GM23338 (cell line): ENCODE measurements at regions not wholly inside any gene's neighbourhood (a gene's known extent, or its start where the extent isn't known, plus 50 kb on each side); places are given as distances from the start of the nearest gene placed in this dataset.

ENCODE experiments used
- ATAC-seq: fragments of 200-7000 bp; cut with Tn5 transposase; 3 replicates; pipeline ENCODE4 v1.9.1; 2020
- DNase-seq: peaks from one replicate; pipeline ENCODE4 v3.0.0-alpha.2; 2015; ENCODE audit warnings: low spot score
- H2AFZ ChIP-seq: fragments of 200-600 bp; sonication (generic); 2 replicates; pipeline ENCODE4 v1.8.0; 2016; ENCODE audit warnings: antibody characterized with exemption, mild to moderate bottlenecking, moderate library complexity
- H3F3A ChIP-seq: fragments of 200-600 bp; sonication (generic); replicated peaks from 2 replicates; pipeline ENCODE4 v1.8.0; 2017; ENCODE audit warnings: antibody characterized with exemption, mixed run types, low read depth
- H3K27ac ChIP-seq: fragments of 200-600 bp; sonication (generic); 2 replicates; pipeline ENCODE4 v1.6.1; 2016; ENCODE audit warnings: low read depth
- H3K27me3 ChIP-seq: fragments of 200-600 bp; sonication (generic); 2 replicates; pipeline ENCODE4 v1.8.0; 2016; ENCODE audit warnings: mild to moderate bottlenecking, mixed run types, moderate library complexity; ENCODE audit not compliant: insufficient read depth
- H3K36me3 ChIP-seq: fragments of 200-600 bp; sonication (generic); 2 replicates; pipeline ENCODE4 v1.8.0; 2016; ENCODE audit warnings: mild to moderate bottlenecking; ENCODE audit not compliant: insufficient read depth
- H3K4me1 ChIP-seq: fragments of 200-600 bp; sonication (generic); 2 replicates; pipeline ENCODE4 v1.8.0; 2016; ENCODE audit warnings: mild to moderate bottlenecking, moderate library complexity; ENCODE audit not compliant: insufficient read depth
- H3K4me2 ChIP-seq: fragments of 200-600 bp; sonication (generic); 2 replicates; pipeline ENCODE4 v1.7.1; 2017; ENCODE audit warnings: mixed run types
- H3K4me3 ChIP-seq: fragments of 200-600 bp; sonication (generic); 2 replicates; pipeline ENCODE4 v1.6.1; 2016; ENCODE audit warnings: mixed run types
- H3K79me2 ChIP-seq: fragments of 200-600 bp; sonication (generic); replicated peaks from 2 replicates; pipeline ENCODE4 v1.8.0; 2017; ENCODE audit warnings: mild to moderate bottlenecking; ENCODE audit not compliant: insufficient read depth
- H3K9me2 ChIP-seq: fragments of 200-600 bp; sonication (generic); 2 replicates; pipeline ENCODE4 v1.8.0; 2017; ENCODE audit not compliant: insufficient read depth
- H4K20me1 ChIP-seq: fragments of 200-600 bp; sonication (generic); replicated peaks from 2 replicates; pipeline ENCODE4 v1.8.0; 2017; ENCODE audit warnings: mild to moderate bottlenecking; ENCODE audit not compliant: insufficient read depth
- H3K27ac Mint-ChIP-seq: 2 replicates; pipeline ENCODE4 v1.8.0; 2020; ENCODE audit warnings: inconsistent platforms, mild to moderate bottlenecking, moderate library complexity, mixed read lengths
- H3K27me3 Mint-ChIP-seq: 3 replicates; pipeline ENCODE4 v1.8.0; 2022; ENCODE audit warnings: low read depth, mild to moderate bottlenecking, moderate library complexity, mixed read lengths, inconsistent platforms; ENCODE audit not compliant: insufficient read depth, poor library complexity
- H3K36me3 Mint-ChIP-seq: 3 replicates; pipeline ENCODE4 v1.8.0; 2021; ENCODE audit warnings: low read depth, mild to moderate bottlenecking, inconsistent platforms, moderate library complexity, mixed read lengths
- H3K4me1 Mint-ChIP-seq: 3 replicates; pipeline ENCODE4 v1.8.0; 2020; ENCODE audit warnings: mild to moderate bottlenecking, inconsistent platforms, mixed read lengths
- H3K4me3 Mint-ChIP-seq: 3 replicates; pipeline ENCODE4 v1.8.0; 2021; ENCODE audit warnings: moderate library complexity, mild to moderate bottlenecking, inconsistent platforms, mixed read lengths
- H3K9me3 Mint-ChIP-seq: 3 replicates; pipeline ENCODE4 v1.8.0; 2020; ENCODE audit warnings: moderate library complexity, mild to moderate bottlenecking, inconsistent platforms, mixed read lengths
- CREB1 ChIP-seq: fragments of 250-450 bp; sonication (Bioruptor Pico); IDR thresholded peaks from 2 replicates; pipeline ENCODE4 v1.5.0; 2020; ENCODE audit warnings: low read depth, mild to moderate bottlenecking, moderate library complexity
- EZH2 ChIP-seq: fragments of 200-600 bp; sonication (generic); IDR thresholded peaks from one replicate; pipeline ENCODE4 v1.8.0; 2017; ENCODE audit warnings: antibody characterized with exemption, mild to moderate bottlenecking, low read depth; ENCODE audit not compliant: unreplicated experiment
- EZH2phosphoT487 ChIP-seq: fragments of 200-600 bp; sonication (generic); IDR thresholded peaks from one replicate; pipeline ENCODE4 v1.8.1; 2018; ENCODE audit warnings: antibody characterized with exemption; ENCODE audit not compliant: unreplicated experiment
- JUNB ChIP-seq: IDR thresholded peaks from one replicate; pipeline ENCODE4 v1.6.1; 2016; ENCODE audit warnings: antibody characterized with exemption; ENCODE audit not compliant: unreplicated experiment
- NANOG ChIP-seq: IDR thresholded peaks from 2 replicates; pipeline ENCODE4 v1.6.1; 2016; ENCODE audit warnings: antibody characterized with exemption, borderline replicate concordance
- POLR2AphosphoS5 ChIP-seq: IDR thresholded peaks from 2 replicates; pipeline ENCODE4 v1.6.1; 2016; ENCODE audit warnings: antibody characterized with exemption, low read depth
- STAT1 ChIP-seq: IDR thresholded peaks from one replicate; pipeline ENCODE4 v1.6.1; 2016; ENCODE audit warnings: antibody characterized with exemption; ENCODE audit not compliant: unreplicated experiment
- ZNF114 ChIP-seq: fragments of 250-450 bp; sonication (Bioruptor Pico); IDR thresholded peaks from 2 replicates; pipeline ENCODE4 v1.5.0; 2020; ENCODE audit warnings: mild to moderate bottlenecking, moderate library complexity
- ZNF331 ChIP-seq: fragments of 250-450 bp; sonication (Bioruptor Pico); IDR thresholded peaks from 2 replicates; pipeline ENCODE4 v1.5.0; 2020; ENCODE audit warnings: low read depth, mild to moderate bottlenecking, moderate library complexity
- TF ChIP-seq, protein P1 (sequence below), 2 experiments: fragments of 200-600 bp in 1 of 2; sonication (generic) in 1 of 2; conservative IDR thresholded peaks; 2 replicates each; pipeline versions ENCODE4 v1.5.1 to v1.6.1; 2016 to 2017; ENCODE audit warnings: antibody characterized with exemption in 2 of 2, low read depth in 2 of 2, mild to moderate bottlenecking in 2 of 2, moderate library complexity in 1 of 2
- TF ChIP-seq, protein P2 (sequence below): fragments of 250-450 bp; sonication (Bioruptor Pico); IDR thresholded peaks from 2 replicates; pipeline ENCODE4 v1.5.0; 2020; ENCODE audit warnings: mild to moderate bottlenecking, moderate library complexity
- TF ChIP-seq, protein P3 (sequence below): IDR thresholded peaks from 2 replicates; pipeline ENCODE4 v1.6.1; 2016; ENCODE audit warnings: antibody characterized with exemption
- TF ChIP-seq, protein P4 (sequence below): IDR thresholded peaks from one replicate; pipeline ENCODE4 v1.6.1; 2018; ENCODE audit warnings: antibody characterized with exemption; ENCODE audit not compliant: unreplicated experiment

DNA sequence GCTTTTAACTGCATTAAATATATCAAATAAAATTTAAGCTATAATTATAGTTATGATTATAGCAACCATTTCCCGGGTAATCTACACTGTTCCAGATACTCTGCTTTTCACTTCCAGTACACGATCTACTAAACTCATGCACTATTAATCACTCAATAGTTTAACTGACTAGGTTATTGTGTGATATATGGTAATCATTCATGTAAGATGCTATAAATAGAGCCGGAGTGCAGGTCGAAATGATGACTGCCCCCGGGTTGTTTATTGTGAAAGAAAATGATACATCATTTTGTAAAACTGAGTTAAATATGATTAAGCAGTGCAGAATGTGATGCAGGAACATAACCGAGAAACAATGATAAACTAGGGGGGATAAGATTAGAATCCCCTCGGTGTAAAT lies 434.6 kb upstream of the DSEL start:
- Histone ChIP-seq H3F3A (no peaks in the 10 kb centered on the region), H3K4me2 (no peak overlapping the region), H3K27ac (no peak overlapping the region), H3K4me1 (peaks cover 23% of the 10 kb centered on the region), H3K4me3 (no peak overlapping the region), H3K79me2 (no peaks in the 10 kb centered on the region), H4K20me1 (no peaks in the 10 kb centered on the region), H2AFZ (no peak overlapping the region), H3K36me3 (no peaks in the 10 kb centered on the region), H3K27me3 (no peaks in the 10 kb centered on the region), H3K9me2 (no peaks in the 10 kb centered on the region)
- Mint-ChIP-seq H3K4me3 (no peak overlapping the region), H3K36me3 (no peaks in the 10 kb centered on the region), H3K9me3 (no peaks in the 10 kb centered on the region; the same call in 2 of the 3 replicates), H3K27ac (no peak overlapping the region), H3K27me3 (peaks cover 2% of the 10 kb centered on the region), H3K4me1 (peaks cover 20% of the 10 kb centered on the region)
- no peak for ATAC-seq
- TF ChIP-seq EZH2 (no peak), ZNF331 (CRISPR knock-in tag) (no peak), JUNB (no peak), ZNF114 (CRISPR knock-in tag) (no peak), NANOG (no peak), POLR2AphosphoS5 (no peak), STAT1 (no peak), EZH2phosphoT487 (no peak), CREB1 (CRISPR knock-in tag) (no peak)
- TF ChIP-seq, protein P1, sequence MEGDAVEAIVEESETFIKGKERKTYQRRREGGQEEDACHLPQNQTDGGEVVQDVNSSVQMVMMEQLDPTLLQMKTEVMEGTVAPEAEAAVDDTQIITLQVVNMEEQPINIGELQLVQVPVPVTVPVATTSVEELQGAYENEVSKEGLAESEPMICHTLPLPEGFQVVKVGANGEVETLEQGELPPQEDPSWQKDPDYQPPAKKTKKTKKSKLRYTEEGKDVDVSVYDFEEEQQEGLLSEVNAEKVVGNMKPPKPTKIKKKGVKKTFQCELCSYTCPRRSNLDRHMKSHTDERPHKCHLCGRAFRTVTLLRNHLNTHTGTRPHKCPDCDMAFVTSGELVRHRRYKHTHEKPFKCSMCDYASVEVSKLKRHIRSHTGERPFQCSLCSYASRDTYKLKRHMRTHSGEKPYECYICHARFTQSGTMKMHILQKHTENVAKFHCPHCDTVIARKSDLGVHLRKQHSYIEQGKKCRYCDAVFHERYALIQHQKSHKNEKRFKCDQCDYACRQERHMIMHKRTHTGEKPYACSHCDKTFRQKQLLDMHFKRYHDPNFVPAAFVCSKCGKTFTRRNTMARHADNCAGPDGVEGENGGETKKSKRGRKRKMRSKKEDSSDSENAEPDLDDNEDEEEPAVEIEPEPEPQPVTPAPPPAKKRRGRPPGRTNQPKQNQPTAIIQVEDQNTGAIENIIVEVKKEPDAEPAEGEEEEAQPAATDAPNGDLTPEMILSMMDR (conservative IDR thresholded peaks at IDR 0.05; ENCODE audit: low read depth in 2 of 2), result no peak
- TF ChIP-seq, protein P2, sequence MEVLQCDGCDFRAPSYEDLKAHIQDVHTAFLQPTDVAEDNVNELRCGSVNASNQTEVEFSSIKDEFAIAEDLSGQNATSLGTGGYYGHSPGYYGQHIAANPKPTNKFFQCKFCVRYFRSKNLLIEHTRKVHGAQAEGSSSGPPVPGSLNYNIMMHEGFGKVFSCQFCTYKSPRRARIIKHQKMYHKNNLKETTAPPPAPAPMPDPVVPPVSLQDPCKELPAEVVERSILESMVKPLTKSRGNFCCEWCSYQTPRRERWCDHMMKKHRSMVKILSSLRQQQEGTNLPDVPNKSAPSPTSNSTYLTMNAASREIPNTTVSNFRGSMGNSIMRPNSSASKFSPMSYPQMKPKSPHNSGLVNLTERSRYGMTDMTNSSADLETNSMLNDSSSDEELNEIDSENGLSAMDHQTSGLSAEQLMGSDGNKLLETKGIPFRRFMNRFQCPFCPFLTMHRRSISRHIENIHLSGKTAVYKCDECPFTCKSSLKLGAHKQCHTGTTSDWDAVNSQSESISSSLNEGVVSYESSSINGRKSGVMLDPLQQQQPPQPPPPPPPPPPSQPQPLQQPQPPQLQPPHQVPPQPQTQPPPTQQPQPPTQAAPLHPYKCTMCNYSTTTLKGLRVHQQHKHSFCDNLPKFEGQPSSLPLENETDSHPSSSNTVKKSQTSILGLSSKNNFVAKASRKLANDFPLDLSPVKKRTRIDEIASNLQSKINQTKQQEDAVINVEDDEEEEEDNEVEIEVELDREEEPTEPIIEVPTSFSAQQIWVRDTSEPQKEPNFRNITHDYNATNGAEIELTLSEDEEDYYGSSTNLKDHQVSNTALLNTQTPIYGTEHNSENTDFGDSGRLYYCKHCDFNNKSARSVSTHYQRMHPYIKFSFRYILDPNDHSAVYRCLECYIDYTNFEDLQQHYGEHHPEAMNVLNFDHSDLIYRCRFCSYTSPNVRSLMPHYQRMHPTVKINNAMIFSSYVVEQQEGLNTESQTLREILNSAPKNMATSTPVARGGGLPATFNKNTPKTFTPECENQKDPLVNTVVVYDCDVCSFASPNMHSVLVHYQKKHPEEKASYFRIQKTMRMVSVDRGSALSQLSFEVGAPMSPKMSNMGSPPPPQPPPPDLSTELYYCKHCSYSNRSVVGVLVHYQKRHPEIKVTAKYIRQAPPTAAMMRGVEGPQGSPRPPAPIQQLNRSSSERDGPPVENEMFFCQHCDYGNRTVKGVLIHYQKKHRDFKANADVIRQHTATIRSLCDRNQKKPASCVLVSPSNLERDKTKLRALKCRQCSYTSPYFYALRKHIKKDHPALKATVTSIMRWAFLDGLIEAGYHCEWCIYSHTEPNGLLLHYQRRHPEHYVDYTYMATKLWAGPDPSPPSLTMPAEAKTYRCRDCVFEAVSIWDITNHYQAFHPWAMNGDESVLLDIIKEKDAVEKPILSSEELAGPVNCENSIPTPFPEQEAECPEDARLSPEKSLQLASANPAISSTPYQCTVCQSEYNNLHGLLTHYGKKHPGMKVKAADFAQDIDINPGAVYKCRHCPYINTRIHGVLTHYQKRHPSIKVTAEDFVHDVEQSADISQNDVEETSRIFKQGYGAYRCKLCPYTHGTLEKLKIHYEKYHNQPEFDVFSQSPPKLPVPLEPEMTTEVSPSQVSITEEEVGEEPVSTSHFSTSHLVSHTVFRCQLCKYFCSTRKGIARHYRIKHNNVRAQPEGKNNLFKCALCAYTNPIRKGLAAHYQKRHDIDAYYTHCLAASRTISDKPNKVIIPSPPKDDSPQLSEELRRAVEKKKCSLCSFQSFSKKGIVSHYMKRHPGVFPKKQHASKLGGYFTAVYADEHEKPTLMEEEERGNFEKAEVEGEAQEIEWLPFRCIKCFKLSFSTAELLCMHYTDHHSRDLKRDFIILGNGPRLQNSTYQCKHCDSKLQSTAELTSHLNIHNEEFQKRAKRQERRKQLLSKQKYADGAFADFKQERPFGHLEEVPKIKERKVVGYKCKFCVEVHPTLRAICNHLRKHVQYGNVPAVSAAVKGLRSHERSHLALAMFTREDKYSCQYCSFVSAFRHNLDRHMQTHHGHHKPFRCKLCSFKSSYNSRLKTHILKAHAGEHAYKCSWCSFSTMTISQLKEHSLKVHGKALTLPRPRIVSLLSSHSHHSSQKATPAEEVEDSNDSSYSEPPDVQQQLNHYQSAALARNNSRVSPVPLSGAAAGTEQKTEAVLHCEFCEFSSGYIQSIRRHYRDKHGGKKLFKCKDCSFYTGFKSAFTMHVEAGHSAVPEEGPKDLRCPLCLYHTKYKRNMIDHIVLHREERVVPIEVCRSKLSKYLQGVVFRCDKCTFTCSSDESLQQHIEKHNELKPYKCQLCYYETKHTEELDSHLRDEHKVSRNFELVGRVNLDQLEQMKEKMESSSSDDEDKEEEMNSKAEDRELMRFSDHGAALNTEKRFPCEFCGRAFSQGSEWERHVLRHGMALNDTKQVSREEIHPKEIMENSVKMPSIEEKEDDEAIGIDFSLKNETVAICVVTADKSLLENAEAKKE (CRISPR knock-in tag), result no peak
- TF ChIP-seq, protein P3, sequence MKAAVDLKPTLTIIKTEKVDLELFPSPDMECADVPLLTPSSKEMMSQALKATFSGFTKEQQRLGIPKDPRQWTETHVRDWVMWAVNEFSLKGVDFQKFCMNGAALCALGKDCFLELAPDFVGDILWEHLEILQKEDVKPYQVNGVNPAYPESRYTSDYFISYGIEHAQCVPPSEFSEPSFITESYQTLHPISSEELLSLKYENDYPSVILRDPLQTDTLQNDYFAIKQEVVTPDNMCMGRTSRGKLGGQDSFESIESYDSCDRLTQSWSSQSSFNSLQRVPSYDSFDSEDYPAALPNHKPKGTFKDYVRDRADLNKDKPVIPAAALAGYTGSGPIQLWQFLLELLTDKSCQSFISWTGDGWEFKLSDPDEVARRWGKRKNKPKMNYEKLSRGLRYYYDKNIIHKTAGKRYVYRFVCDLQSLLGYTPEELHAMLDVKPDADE, result no peak
- TF ChIP-seq, protein P4, sequence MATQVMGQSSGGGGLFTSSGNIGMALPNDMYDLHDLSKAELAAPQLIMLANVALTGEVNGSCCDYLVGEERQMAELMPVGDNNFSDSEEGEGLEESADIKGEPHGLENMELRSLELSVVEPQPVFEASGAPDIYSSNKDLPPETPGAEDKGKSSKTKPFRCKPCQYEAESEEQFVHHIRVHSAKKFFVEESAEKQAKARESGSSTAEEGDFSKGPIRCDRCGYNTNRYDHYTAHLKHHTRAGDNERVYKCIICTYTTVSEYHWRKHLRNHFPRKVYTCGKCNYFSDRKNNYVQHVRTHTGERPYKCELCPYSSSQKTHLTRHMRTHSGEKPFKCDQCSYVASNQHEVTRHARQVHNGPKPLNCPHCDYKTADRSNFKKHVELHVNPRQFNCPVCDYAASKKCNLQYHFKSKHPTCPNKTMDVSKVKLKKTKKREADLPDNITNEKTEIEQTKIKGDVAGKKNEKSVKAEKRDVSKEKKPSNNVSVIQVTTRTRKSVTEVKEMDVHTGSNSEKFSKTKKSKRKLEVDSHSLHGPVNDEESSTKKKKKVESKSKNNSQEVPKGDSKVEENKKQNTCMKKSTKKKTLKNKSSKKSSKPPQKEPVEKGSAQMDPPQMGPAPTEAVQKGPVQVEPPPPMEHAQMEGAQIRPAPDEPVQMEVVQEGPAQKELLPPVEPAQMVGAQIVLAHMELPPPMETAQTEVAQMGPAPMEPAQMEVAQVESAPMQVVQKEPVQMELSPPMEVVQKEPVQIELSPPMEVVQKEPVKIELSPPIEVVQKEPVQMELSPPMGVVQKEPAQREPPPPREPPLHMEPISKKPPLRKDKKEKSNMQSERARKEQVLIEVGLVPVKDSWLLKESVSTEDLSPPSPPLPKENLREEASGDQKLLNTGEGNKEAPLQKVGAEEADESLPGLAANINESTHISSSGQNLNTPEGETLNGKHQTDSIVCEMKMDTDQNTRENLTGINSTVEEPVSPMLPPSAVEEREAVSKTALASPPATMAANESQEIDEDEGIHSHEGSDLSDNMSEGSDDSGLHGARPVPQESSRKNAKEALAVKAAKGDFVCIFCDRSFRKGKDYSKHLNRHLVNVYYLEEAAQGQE, result no peak
- no peak for DNase-seq
